ENCODE measurements at regions not wholly inside any gene's neighbourhood (a gene's known extent, or its start where the extent isn't known, plus 50 kb on each side); places are given as distances from the start of the nearest gene placed in this dataset.

- Mint-ChIP-seq H3K4me3 (no peak overlapping the region), H3K27ac (no peak overlapping the region), H3K27me3 (no peaks in the 10 kb centered on the region), H3K9me3 (no peaks in the 10 kb centered on the region), H3K4me1 (ENCODE audit: unreplicated experiment) (no peaks in the 10 kb centered on the region), H3K36me3 (no peaks in the 10 kb centered on the region)
- no peak for TF ChIP-seq CTCF (conservative IDR thresholded peaks at IDR 0.05)
- no peak for DNase-seq (ENCODE audit: extremely low spot score, unreplicated experiment)
These were observed 277.8 kb upstream of the FTMT start for GRCh38 chr5:121573721-121574382.

GRCh38 chr5:121581588-121581987 lies 270.1 kb upstream of the FTMT start:
- no peak for DNase-seq (ENCODE audit: extremely low spot score, unreplicated experiment)
- TF ChIP-seq CTCF (conservative IDR thresholded peaks at IDR 0.05): no peak
- Mint-ChIP-seq H3K36me3 (no peaks in the 10 kb centered on the region), H3K9me3 (no peaks in the 10 kb centered on the region), H3K27me3 (no peaks in the 10 kb centered on the region), H3K27ac (no peak overlapping the region), H3K4me1 (ENCODE audit: unreplicated experiment) (no peaks in the 10 kb centered on the region), H3K4me3 (no peak overlapping the region)

GRCh38 chr5:121596882-121597281 lies 254.8 kb upstream of the FTMT start:
- Mint-ChIP-seq H3K4me1 (ENCODE audit: unreplicated experiment) (no peaks in the 10 kb centered on the region), H3K27me3 (no peaks in the 10 kb centered on the region), H3K9me3 (peaks cover 4% of the 10 kb centered on the region), H3K4me3 (no peak overlapping the region), H3K36me3 (no peaks in the 10 kb centered on the region), H3K27ac (no peak overlapping the region)
- TF ChIP-seq CTCF (conservative IDR thresholded peaks at IDR 0.05): no peak
- no peak for DNase-seq (ENCODE audit: extremely low spot score, unreplicated experiment)

- Mint-ChIP-seq H3K27me3 (no peaks in the 10 kb centered on the region), H3K9me3 (no peaks in the 10 kb centered on the region), H3K27ac (no peak overlapping the region), H3K4me1 (ENCODE audit: unreplicated experiment) (no peaks in the 10 kb centered on the region), H3K36me3 (no peaks in the 10 kb centered on the region), H3K4me3 (no peak overlapping the region)
- no peak for DNase-seq (ENCODE audit: extremely low spot score, unreplicated experiment)
- no peak for TF ChIP-seq CTCF (conservative IDR thresholded peaks at IDR 0.05)
These were observed 242.9 kb upstream of the FTMT start for GRCh38 chr5:121608826-121609225.

GRCh38 chr5:121624035-121624434 lies 227.6 kb upstream of the FTMT start:
- Mint-ChIP-seq H3K4me3 (no peak overlapping the region), H3K27me3 (no peaks in the 10 kb centered on the region), H3K27ac (no peak overlapping the region), H3K4me1 (ENCODE audit: unreplicated experiment) (no peaks in the 10 kb centered on the region), H3K9me3 (no peaks in the 10 kb centered on the region), H3K36me3 (no peaks in the 10 kb centered on the region)
- TF ChIP-seq CTCF (conservative IDR thresholded peaks at IDR 0.05): no peak
- no peak for DNase-seq (ENCODE audit: extremely low spot score, unreplicated experiment)

- H3K9me3 Mint-ChIP-seq: no peaks in the 10 kb centered on the region
- no peak for TF ChIP-seq CTCF (conservative IDR thresholded peaks at IDR 0.05)
- H3K27me3 Mint-ChIP-seq: peaks cover 9% of the 10 kb centered on the region
- no peak overlapping the region for H3K4me3 Mint-ChIP-seq
- no peaks in the 10 kb centered on the region for H3K36me3 Mint-ChIP-seq
- no peak for DNase-seq (ENCODE audit: extremely low spot score, unreplicated experiment)
- H3K4me1 Mint-ChIP-seq (ENCODE audit: unreplicated experiment): peaks cover 5% of the 10 kb centered on the region
- H3K27ac Mint-ChIP-seq: no peak overlapping the region
These were observed 222.9 kb upstream of the FTMT start for GRCh38 chr5:121628783-121629182.
